Head of caudate nucleus (tissue), 42 donors: ENCODE measurements at regions not wholly inside any gene's neighbourhood (a gene's known extent, or its start where the extent isn't known, plus 50 kb on each side); places are given as distances from the start of the nearest gene placed in this dataset.
"Not testable (repeated sequence)": the region's sequence is repeated elsewhere in the genome, so short reads cannot be mapped to it uniquely, and the experiment has no call there.

Source experiments
- DNase-seq, 42 donors: peaks; one replicate each; pipeline versions ENCODE4 v3.0.0 to v3.0.0-alpha.2; 2020 to 2021; ENCODE audit warnings: mixed read lengths in 7 of 42
- intact Hi-C: fragments of 100-400 bp; cut with DNase I; formaldehyde crosslinking; loops from one replicate; pipeline ENCODE4 v1.15.0; 2022

- no peak for DNase-seq
- intact Hi-C loops = no loop called here
Observed at GRCh38 chr9:16052146-16052545, 499.3 kb downstream of the CCDC171 start.

- intact Hi-C loops = no loop called here
- no peak for DNase-seq
Observed at GRCh38 chr9:16052757-16053530, 500.1 kb downstream of the CCDC171 start.

DNA sequence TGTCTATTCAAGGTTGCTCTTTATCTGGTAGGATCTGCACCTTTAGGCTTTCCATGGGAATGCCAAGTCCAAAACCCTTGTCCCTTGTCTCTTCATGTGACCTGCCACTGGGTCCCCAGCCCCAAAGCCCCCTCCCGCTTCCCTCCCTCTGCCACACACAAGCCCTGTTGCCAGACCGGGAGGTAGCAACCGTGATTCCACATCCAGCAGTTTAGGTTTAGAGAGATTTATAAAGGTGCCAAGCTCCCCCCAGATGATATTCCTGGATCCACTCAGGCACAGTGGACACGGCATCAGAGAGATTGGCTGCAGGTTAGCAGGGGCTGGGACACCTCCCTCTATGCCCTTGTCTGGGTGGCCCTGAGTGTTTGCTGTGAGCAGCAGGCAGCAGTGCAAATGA is 504.7 kb downstream of the CCDC171 start:
- DNase-seq = no peak
- intact Hi-C loops = no loop called here

- intact Hi-C loops = no loop called here
- DNase-seq = no peak
Observed at GRCh38 chr9:16058131-16058549, 505.3 kb downstream of the CCDC171 start.

DNA sequence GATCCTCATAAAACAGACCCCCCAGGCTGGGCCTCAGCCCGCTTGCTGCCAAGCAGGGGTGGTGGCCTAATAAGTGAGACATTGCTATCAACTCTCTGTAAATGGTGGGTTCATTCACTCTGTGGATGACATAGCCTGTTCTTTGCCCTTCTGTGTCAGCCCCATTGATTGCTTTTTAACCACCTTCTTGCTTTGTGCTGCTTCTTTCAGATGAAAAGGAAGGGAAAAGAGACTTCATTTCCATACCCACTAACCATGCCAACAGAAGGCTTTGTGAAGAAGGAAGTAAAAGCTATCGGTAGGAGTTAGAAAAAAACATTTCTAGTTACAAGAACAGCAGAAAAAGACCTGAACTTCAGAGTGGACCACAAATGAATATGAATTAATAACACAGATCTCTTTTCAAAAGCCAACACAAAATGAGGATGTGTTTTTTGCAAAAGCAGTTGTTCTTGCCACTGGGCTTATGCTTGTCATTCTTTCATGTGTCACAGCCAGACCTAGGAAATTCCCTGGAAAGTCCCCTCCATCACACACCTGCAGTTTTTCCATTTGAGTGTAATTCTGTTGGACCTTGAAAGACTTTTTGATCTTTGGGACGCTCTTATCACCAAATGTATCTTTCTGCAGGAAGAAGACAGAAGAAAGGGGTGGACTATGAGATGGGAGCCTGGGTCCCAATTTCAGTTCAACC is 507.7 kb downstream of the CCDC171 start:
- intact Hi-C loops = no loop called here
- DNase-seq = no peak

- intact Hi-C loops = no loop called here
Observed at GRCh38 chr9:16062542-16063240, 509.8 kb downstream of the CCDC171 start.

GRCh38 chr9:16063241-16063591 is 510.4 kb downstream of the CCDC171 start:
- intact Hi-C loops = no loop called here
- DNase-seq = no peak

More at GRCh38 chr9:16062542-16063240, 509.8 kb downstream of the CCDC171 start:
- no peak for DNase-seq

- intact Hi-C loops = no loop called here
- DNase-seq = no peak
Observed at GRCh38 chr9:16064771-16065170, 511.9 kb downstream of the CCDC171 start.

- DNase-seq, intact Hi-C loops: not testable (repeated sequence)
Observed at GRCh38 chr9:16066201-16066600, 513.4 kb downstream of the CCDC171 start.

GRCh38 chr9:16068476-16068875 is 515.6 kb downstream of the CCDC171 start:
- DNase-seq = no peak
- intact Hi-C loops = no loop called here

DNA sequence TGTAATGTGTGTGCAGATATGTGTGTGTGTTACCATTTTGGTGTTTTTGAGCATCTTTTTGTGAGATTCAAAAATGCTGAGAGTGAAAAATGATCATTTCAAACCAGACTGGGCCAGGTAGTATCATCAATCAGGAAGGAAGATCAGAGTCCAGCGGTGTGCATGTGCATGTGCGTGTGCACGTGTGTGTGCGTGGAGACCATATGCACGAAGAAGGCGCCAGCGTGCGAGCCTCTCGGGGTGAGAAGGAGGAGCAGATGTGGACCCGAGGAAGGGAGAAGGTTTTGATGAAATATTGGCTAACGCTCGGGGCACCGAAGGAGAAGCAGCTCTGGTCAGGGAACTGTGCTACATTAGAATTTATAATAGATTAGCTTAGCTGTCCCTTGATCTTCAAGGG is 516.4 kb downstream of the CCDC171 start:
- intact Hi-C loops = no loop called here
- no peak for DNase-seq

DNA sequence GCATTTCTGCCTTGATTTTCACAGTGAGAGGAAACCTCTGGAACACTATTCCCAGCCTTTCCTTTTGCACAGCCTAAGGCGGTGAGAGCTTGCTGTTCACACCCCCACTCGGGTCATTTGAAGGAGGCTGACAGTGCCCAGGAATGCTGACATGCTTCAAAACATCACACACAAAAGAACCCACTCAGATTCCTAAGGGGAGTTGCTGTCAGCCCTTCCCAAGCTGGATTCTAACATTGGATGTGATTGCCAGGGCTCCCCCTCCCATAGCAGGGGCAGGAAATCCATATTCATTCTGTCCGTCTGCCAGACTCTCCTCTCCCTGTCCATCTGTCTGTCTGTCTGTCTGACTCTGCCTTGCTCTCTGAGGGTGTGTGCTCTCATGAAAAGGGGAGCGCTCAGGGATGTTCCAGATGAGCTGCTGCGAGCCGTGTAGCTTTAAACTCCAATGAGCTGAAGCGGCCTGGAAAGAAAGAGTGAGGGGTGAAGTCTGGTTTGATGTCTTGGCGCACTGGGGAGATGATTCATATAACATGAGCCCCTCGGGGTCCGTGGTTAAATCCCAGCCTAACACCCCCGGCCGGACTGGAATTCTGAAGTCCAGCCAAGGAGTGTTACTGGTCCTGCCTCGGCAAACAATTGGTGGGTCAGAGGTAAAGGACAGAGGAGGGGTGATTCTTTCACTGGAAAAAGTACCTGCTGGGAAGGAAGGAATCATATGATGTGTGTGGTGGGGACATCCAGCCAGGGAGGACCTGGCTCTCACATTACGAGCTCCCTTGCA is 517.0 kb downstream of the CCDC171 start:
- no peak for DNase-seq
- intact Hi-C loops = loop anchor here (5.0 kb wide), 1 partner anchor 48 kb away; no protein-coding TSS in a partner anchor

DNA sequence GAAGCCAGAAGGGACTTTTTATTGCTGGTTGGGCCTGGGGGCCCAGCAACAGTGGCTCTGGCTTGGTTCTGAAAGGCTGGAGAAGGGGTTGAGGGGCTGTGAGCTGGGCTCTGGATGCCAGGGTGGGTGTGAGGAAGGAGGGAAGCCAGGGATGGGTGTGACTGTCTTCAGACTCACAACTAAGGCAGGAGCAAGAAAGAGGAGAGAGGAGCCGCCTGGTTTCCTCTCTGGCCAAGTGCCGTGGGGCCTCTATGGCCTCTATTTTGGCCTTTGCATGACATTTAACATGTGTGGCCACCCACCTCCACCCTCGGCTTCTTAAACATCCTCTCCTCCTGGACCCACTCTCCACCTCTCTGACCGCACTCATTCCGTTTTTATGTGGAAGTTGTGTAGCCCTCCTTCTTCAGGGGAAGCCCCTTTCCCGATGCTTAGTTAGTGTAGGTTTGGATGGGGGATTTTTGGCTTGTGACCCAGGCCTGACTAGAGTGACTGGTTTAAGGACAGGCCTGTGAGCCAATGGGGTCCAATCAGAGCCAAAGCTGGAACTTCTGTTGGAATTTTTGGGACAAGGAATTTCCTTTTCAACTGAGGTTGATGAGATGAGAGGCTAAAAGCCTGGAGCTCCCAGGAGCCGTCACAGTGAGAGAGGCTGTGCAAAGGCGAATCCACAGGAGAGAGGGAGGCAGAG is 517.8 kb downstream of the CCDC171 start:
- intact Hi-C loops = loop anchor here (5.0 kb wide), 1 partner anchor 48 kb away; no protein-coding TSS in a partner anchor
- DNase-seq = no peak

- DNase-seq = no peak
- intact Hi-C loops = loop anchor here (5.0 kb wide), 1 partner anchor 49 kb away; no protein-coding TSS in a partner anchor
Observed at GRCh38 chr9:16071400-16071799, 518.6 kb downstream of the CCDC171 start.

GRCh38 chr9:16074963-16075362 is 522.1 kb downstream of the CCDC171 start:
- intact Hi-C loops = loop anchor here (5.0 kb wide), 1 partner anchor 53 kb away; no protein-coding TSS in a partner anchor
- no peak for DNase-seq

GRCh38 chr9:16075696-16076095 is 522.9 kb downstream of the CCDC171 start:
- DNase-seq = no peak
- intact Hi-C loops = no loop called here

DNA sequence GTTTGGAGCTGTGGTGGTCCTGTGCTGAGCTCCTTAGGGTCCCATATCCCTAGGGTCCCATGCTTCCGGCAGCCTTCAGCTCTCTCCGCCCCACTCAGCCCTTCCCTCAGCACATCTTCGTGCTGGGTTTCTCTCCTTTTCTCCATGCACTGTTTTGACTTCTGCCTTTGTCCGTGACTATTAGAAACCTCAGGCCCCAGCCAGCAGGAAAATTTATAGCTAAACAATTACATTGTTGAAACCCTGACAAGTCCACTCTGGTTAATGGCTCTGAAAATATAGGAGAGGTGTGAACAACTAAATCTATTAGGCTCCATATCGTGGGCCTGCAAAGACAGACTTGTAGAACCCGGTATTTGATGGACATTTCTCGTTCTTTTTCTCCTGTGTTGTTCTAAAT is 523.7 kb downstream of the CCDC171 start:
- intact Hi-C loops = no loop called here

GRCh38 chr9:16082796-16083195 is 530.0 kb downstream of the CCDC171 start:
- no peak for DNase-seq
- intact Hi-C loops = no loop called here

More for the DNA sequence above, 523.7 kb downstream of the CCDC171 start:
- no peak for DNase-seq
